ENCODE measurements at regions not wholly inside any gene's neighbourhood (a gene's known extent, or its start where the extent isn't known, plus 50 kb on each side); places are given as distances from the start of the nearest gene placed in this dataset.

DNA sequence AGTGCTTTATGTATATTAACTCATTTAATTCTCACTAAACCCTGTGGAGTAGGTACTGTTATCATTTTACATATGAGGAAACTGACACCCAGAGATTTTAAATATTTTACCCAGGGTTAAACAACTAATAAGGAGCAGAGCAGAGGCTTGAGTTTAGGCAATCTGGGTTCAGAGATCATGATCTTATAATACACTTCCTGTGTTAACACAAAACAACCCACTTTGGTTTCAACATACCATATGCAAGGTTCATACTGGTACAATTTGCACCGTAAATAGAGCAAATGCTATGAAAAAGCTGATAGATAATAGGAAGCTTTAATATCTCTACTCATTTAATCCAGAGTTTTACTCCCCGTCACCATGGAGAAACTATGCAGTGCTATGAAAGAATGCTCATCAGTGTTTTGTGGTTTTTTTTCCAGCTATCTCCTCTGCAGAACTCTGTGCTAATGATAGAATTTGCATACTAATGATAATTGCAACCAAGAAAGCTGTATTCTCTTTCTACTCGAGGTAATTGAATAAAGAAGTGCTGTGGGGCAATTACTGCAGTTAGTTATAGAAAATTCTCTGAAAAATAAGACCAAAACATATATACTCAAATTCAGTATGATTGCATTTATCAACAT is 138.8 kb upstream of the MAP9 start:
- Histone ChIP-seq H3K4ac (replicated peaks; ENCODE audit: insufficient read length, low read depth, low read length) (no peak overlapping the region), H4K20me1 (replicated peaks in 1 of 2; ENCODE audit: control insufficient read depth in 1 of 2, insufficient read depth in 2 of 2, low read length in 2 of 2) (no peaks in the 10 kb centered on the region), H4K91ac (replicated peaks; ENCODE audit: insufficient read length, low read length) (no peak overlapping the region), H2AK5ac (ENCODE audit: low read depth, low read length) (no peak overlapping the region), H3K9me3 (ENCODE audit: insufficient read depth in 2 of 2, low read depth in 1 of 2, low read length in 1 of 2) (no peaks in the 10 kb centered on the region), H3K27me3 (replicated peaks in 1 of 4; ENCODE audit: control insufficient read depth in 3 of 4, extremely low read depth in 1 of 4, insufficient read depth in 3 of 4, low read length in 3 of 4) (no peaks in the 10 kb centered on the region), H2BK20ac (ENCODE audit: low read length) (no peak overlapping the region), H3K4me3 (ENCODE audit: extremely low read depth in 1 of 4, insufficient read depth in 2 of 4, low read depth in 3 of 4, low read length in 4 of 4) (no peak overlapping the region), H4K8ac (ENCODE audit: extremely low read depth, insufficient read depth, low read length) (no peak overlapping the region), H3K4me1 (replicated peaks in 1 of 4; ENCODE audit: control insufficient read depth in 3 of 4, insufficient read depth in 4 of 4, low read length in 3 of 4) (no peaks in the 10 kb centered on the region), H3K27ac (ENCODE audit: low read depth, low read length) (no peak overlapping the region), H3K4me2 (ENCODE audit: insufficient read depth in 1 of 2, low read depth in 2 of 2, low read length in 2 of 2) (no peak overlapping the region), H4K5ac (ENCODE audit: insufficient read length, low read depth, low read length) (no peak overlapping the region), H2BK15ac (ENCODE audit: low read length) (no peak overlapping the region), H3K79me2 (ENCODE audit: control insufficient read depth in 1 of 2, insufficient read depth in 2 of 2, low read length in 2 of 2) (no peaks in the 10 kb centered on the region), H3K23ac (ENCODE audit: insufficient read length) (no peak overlapping the region), H3K9ac (replicated peaks in 1 of 4; ENCODE audit: extremely low read depth in 1 of 4, low read depth in 3 of 4, low read length in 3 of 4) (no peak overlapping the region), H3K14ac (ENCODE audit: insufficient read length) (no peak overlapping the region), H2BK120ac (replicated peaks; ENCODE audit: low read depth, low read length) (no peak overlapping the region), H2BK5ac (ENCODE audit: low read depth, low read length) (no peak overlapping the region), H3K23me2 (ENCODE audit: low read depth, low read length) (no peaks in the 10 kb centered on the region), H3K79me1 (ENCODE audit: low read depth, low read length) (no peaks in the 10 kb centered on the region), H2BK12ac (ENCODE audit: low read depth, low read length) (no peak overlapping the region), H3K36me3 (ENCODE audit: control insufficient read depth in 2 of 4, insufficient read depth in 4 of 4, low read length in 3 of 4) (no peaks in the 10 kb centered on the region), H3K18ac (ENCODE audit: extremely low read depth, low read length) (no peak overlapping the region), H2AFZ (ENCODE audit: low read length) (no peak overlapping the region), H3K56ac (replicated peaks; ENCODE audit: insufficient read length, low read depth, low read length) (no peak overlapping the region)
- DNase-seq (ENCODE audit: low read depth in 1 of 2, low spot score in 2 of 2): no peak
- CTCF ChIA-PET (ENCODE audit: partially characterized antibody): no interaction called here
- WGBS, 2 experiments (ENCODE audit: extremely low coverage in 1 of 2, insufficient coverage in 1 of 2, insufficient read length in 1 of 2, insufficient replicate concordance in 2 of 2, low coverage in 1 of 2, low lambda C conversion rate in 2 of 2, missing lambda C conversion rate in 1 of 2): 87% methylated on average over 3 of the region's 3 CpGs; no CpG with 5 or more reads in 1 of the 2 experiments
- no peak for FAIRE-seq
- TF ChIP-seq, protein P1, sequence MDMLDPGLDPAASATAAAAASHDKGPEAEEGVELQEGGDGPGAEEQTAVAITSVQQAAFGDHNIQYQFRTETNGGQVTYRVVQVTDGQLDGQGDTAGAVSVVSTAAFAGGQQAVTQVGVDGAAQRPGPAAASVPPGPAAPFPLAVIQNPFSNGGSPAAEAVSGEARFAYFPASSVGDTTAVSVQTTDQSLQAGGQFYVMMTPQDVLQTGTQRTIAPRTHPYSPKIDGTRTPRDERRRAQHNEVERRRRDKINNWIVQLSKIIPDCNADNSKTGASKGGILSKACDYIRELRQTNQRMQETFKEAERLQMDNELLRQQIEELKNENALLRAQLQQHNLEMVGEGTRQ (IDR thresholded peaks at IDR 0.05; ENCODE audit: low read length): no peak
- TF ChIP-seq NRF1 (IDR thresholded peaks at IDR 0.05; ENCODE audit: low read depth, low read length) (no peak), RFX5 (IDR thresholded peaks at IDR 0.05; ENCODE audit: borderline replicate concordance, low read depth, low read length) (no peak), EGR1 (IDR thresholded peaks at IDR 0.05; ENCODE audit: borderline replicate concordance, low read depth, low read length) (no peak), CTCF (IDR thresholded peaks at IDR 0.05; ENCODE audit: control extremely low read depth in 1 of 3, insufficient read depth in 1 of 3, low read depth in 1 of 3, low read length in 3 of 3) (no peak), TAF1 (IDR thresholded peaks at IDR 0.05; ENCODE audit: low read depth, low read length) (no peak), TBP (IDR thresholded peaks at IDR 0.05; ENCODE audit: low read depth, low read length) (no peak), MAX (IDR thresholded peaks at IDR 0.05) (no peak)
- TF ChIP-seq, protein P2, sequence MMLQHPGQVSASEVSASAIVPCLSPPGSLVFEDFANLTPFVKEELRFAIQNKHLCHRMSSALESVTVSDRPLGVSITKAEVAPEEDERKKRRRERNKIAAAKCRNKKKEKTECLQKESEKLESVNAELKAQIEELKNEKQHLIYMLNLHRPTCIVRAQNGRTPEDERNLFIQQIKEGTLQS (IDR thresholded peaks at IDR 0.05; ENCODE audit: insufficient read depth, low read depth, low read length): no peak
- POLR2A ChIA-PET (ENCODE audit: partially characterized antibody): no interaction called here

Measured in H1 (cell line).